GM23338 (cell line): ENCODE measurements at regions not wholly inside any gene's neighbourhood (a gene's known extent, or its start where the extent isn't known, plus 50 kb on each side); places are given as distances from the start of the nearest gene placed in this dataset.

Experiments
- ATAC-seq: fragments of 200-7000 bp; cut with Tn5 transposase; 3 replicates; pipeline ENCODE4 v1.9.1; 2020
- DNase-seq: peaks from one replicate; pipeline ENCODE4 v3.0.0-alpha.2; 2015; ENCODE audit warnings: low spot score
- H2AFZ ChIP-seq: fragments of 200-600 bp; sonication (generic); 2 replicates; pipeline ENCODE4 v1.8.0; 2016; ENCODE audit warnings: antibody characterized with exemption, mild to moderate bottlenecking, moderate library complexity
- H3F3A ChIP-seq: fragments of 200-600 bp; sonication (generic); replicated peaks from 2 replicates; pipeline ENCODE4 v1.8.0; 2017; ENCODE audit warnings: antibody characterized with exemption, mixed run types, low read depth
- H3K27ac ChIP-seq: fragments of 200-600 bp; sonication (generic); 2 replicates; pipeline ENCODE4 v1.6.1; 2016; ENCODE audit warnings: low read depth
- H3K27me3 ChIP-seq: fragments of 200-600 bp; sonication (generic); 2 replicates; pipeline ENCODE4 v1.8.0; 2016; ENCODE audit warnings: mild to moderate bottlenecking, mixed run types, moderate library complexity; ENCODE audit not compliant: insufficient read depth
- H3K36me3 ChIP-seq: fragments of 200-600 bp; sonication (generic); 2 replicates; pipeline ENCODE4 v1.8.0; 2016; ENCODE audit warnings: mild to moderate bottlenecking; ENCODE audit not compliant: insufficient read depth
- H3K4me1 ChIP-seq: fragments of 200-600 bp; sonication (generic); 2 replicates; pipeline ENCODE4 v1.8.0; 2016; ENCODE audit warnings: mild to moderate bottlenecking, moderate library complexity; ENCODE audit not compliant: insufficient read depth
- H3K4me2 ChIP-seq: fragments of 200-600 bp; sonication (generic); 2 replicates; pipeline ENCODE4 v1.7.1; 2017; ENCODE audit warnings: mixed run types
- H3K4me3 ChIP-seq: fragments of 200-600 bp; sonication (generic); 2 replicates; pipeline ENCODE4 v1.6.1; 2016; ENCODE audit warnings: mixed run types
- H3K79me2 ChIP-seq: fragments of 200-600 bp; sonication (generic); replicated peaks from 2 replicates; pipeline ENCODE4 v1.8.0; 2017; ENCODE audit warnings: mild to moderate bottlenecking; ENCODE audit not compliant: insufficient read depth
- H3K9me2 ChIP-seq: fragments of 200-600 bp; sonication (generic); 2 replicates; pipeline ENCODE4 v1.8.0; 2017; ENCODE audit not compliant: insufficient read depth
- H4K20me1 ChIP-seq: fragments of 200-600 bp; sonication (generic); replicated peaks from 2 replicates; pipeline ENCODE4 v1.8.0; 2017; ENCODE audit warnings: mild to moderate bottlenecking; ENCODE audit not compliant: insufficient read depth
- H3K27ac Mint-ChIP-seq: 2 replicates; pipeline ENCODE4 v1.8.0; 2020; ENCODE audit warnings: inconsistent platforms, mild to moderate bottlenecking, moderate library complexity, mixed read lengths
- H3K27me3 Mint-ChIP-seq: 3 replicates; pipeline ENCODE4 v1.8.0; 2022; ENCODE audit warnings: low read depth, mild to moderate bottlenecking, moderate library complexity, mixed read lengths, inconsistent platforms; ENCODE audit not compliant: insufficient read depth, poor library complexity
- H3K36me3 Mint-ChIP-seq: 3 replicates; pipeline ENCODE4 v1.8.0; 2021; ENCODE audit warnings: low read depth, mild to moderate bottlenecking, inconsistent platforms, moderate library complexity, mixed read lengths
- H3K4me1 Mint-ChIP-seq: 3 replicates; pipeline ENCODE4 v1.8.0; 2020; ENCODE audit warnings: mild to moderate bottlenecking, inconsistent platforms, mixed read lengths
- H3K4me3 Mint-ChIP-seq: 3 replicates; pipeline ENCODE4 v1.8.0; 2021; ENCODE audit warnings: moderate library complexity, mild to moderate bottlenecking, inconsistent platforms, mixed read lengths
- H3K9me3 Mint-ChIP-seq: 3 replicates; pipeline ENCODE4 v1.8.0; 2020; ENCODE audit warnings: moderate library complexity, mild to moderate bottlenecking, inconsistent platforms, mixed read lengths
- CREB1 ChIP-seq: fragments of 250-450 bp; sonication (Bioruptor Pico); IDR thresholded peaks from 2 replicates; pipeline ENCODE4 v1.5.0; 2020; ENCODE audit warnings: low read depth, mild to moderate bottlenecking, moderate library complexity
- ETS1 ChIP-seq: IDR thresholded peaks from 2 replicates; pipeline ENCODE4 v1.6.1; 2016; ENCODE audit warnings: antibody characterized with exemption
- EZH2 ChIP-seq: fragments of 200-600 bp; sonication (generic); IDR thresholded peaks from one replicate; pipeline ENCODE4 v1.8.0; 2017; ENCODE audit warnings: antibody characterized with exemption, mild to moderate bottlenecking, low read depth; ENCODE audit not compliant: unreplicated experiment
- EZH2phosphoT487 ChIP-seq: fragments of 200-600 bp; sonication (generic); IDR thresholded peaks from one replicate; pipeline ENCODE4 v1.8.1; 2018; ENCODE audit warnings: antibody characterized with exemption; ENCODE audit not compliant: unreplicated experiment
- JUNB ChIP-seq: IDR thresholded peaks from one replicate; pipeline ENCODE4 v1.6.1; 2016; ENCODE audit warnings: antibody characterized with exemption; ENCODE audit not compliant: unreplicated experiment
- NANOG ChIP-seq: IDR thresholded peaks from 2 replicates; pipeline ENCODE4 v1.6.1; 2016; ENCODE audit warnings: antibody characterized with exemption, borderline replicate concordance
- POLR2AphosphoS5 ChIP-seq: IDR thresholded peaks from 2 replicates; pipeline ENCODE4 v1.6.1; 2016; ENCODE audit warnings: antibody characterized with exemption, low read depth
- REST ChIP-seq: IDR thresholded peaks from one replicate; pipeline ENCODE4 v1.6.1; 2018; ENCODE audit warnings: antibody characterized with exemption; ENCODE audit not compliant: unreplicated experiment
- STAT1 ChIP-seq: IDR thresholded peaks from one replicate; pipeline ENCODE4 v1.6.1; 2016; ENCODE audit warnings: antibody characterized with exemption; ENCODE audit not compliant: unreplicated experiment
- ZNF114 ChIP-seq: fragments of 250-450 bp; sonication (Bioruptor Pico); IDR thresholded peaks from 2 replicates; pipeline ENCODE4 v1.5.0; 2020; ENCODE audit warnings: mild to moderate bottlenecking, moderate library complexity
- ZNF331 ChIP-seq: fragments of 250-450 bp; sonication (Bioruptor Pico); IDR thresholded peaks from 2 replicates; pipeline ENCODE4 v1.5.0; 2020; ENCODE audit warnings: low read depth, mild to moderate bottlenecking, moderate library complexity
- TF ChIP-seq, protein P1 (sequence below): fragments of 250-450 bp; sonication (Bioruptor Pico); IDR thresholded peaks from 2 replicates; pipeline ENCODE4 v1.5.0; 2020; ENCODE audit warnings: mild to moderate bottlenecking, moderate library complexity
- TF ChIP-seq, protein P2 (sequence below), 2 experiments: fragments of 200-600 bp in 1 of 2; sonication (generic) in 1 of 2; conservative IDR thresholded peaks; 2 replicates each; pipeline versions ENCODE4 v1.5.1 to v1.6.1; 2016 to 2017; ENCODE audit warnings: antibody characterized with exemption in 2 of 2, low read depth in 2 of 2, mild to moderate bottlenecking in 2 of 2, moderate library complexity in 1 of 2

DNA sequence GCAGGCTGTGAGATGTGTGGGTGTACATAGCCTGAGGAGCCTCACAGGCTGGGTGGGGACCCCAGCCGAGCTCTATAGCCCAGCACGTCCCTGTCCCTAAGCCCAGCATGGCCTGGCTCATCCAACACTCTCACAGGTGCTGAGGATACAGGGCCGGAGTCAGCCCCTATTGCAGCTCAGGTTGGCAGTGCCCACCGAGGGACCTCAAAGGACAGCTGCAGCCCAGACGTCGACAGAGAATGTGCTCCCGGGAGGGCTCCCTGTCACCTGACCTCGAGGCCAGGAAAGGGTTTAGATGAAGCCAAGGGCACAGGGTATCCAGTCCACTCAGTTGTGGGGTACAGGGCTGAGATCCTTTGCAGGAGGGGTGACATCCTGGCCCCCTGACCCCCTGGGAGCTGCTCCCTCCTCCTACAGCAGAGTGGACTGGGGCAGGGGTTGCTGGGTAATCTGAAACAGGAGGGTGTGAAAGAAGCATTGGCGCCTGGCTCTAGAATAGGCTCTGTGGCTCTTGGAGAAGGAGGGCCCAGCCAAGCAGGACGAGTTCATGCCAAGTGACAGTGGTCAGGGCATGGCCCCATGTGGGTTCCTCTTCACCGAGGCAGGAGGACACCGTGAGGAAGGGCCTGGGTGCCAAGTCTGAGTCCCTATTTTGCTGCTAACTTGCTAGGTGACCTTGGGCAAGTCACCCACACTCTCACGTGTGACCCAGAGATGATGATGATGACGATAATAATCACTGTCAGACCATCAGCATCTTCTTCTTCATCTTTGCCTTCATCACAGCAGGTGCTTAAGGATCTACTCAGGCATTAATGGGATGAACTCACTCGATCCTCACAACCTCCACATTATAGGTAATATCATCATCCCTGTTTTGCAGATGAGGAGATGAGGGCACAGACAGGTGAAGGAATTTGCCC is 68.0 kb downstream of the RMI2 start:
- Histone ChIP-seq H3K4me3 (no peak overlapping the region), H3K36me3 (no peaks in the 10 kb centered on the region), H3K27ac (no peak overlapping the region), H3K9me2 (no peaks in the 10 kb centered on the region), H4K20me1 (no peaks in the 10 kb centered on the region), H3K79me2 (no peaks in the 10 kb centered on the region), H3K27me3 (no peaks in the 10 kb centered on the region), H3K4me2 (no peak overlapping the region), H3F3A (no peaks in the 10 kb centered on the region), H3K4me1 (no peaks in the 10 kb centered on the region), H2AFZ (no peak overlapping the region)
- DNase-seq, result no peak
- no peak for ATAC-seq
- Mint-ChIP-seq H3K27me3 (no peaks in the 10 kb centered on the region), H3K9me3 (no peaks in the 10 kb centered on the region; the same call in 2 of the 3 replicates), H3K36me3 (no peaks in the 10 kb centered on the region), H3K27ac (no peak overlapping the region), H3K4me3 (no peak overlapping the region), H3K4me1 (peaks cover 9% of the 10 kb centered on the region)
- TF ChIP-seq, protein P1, sequence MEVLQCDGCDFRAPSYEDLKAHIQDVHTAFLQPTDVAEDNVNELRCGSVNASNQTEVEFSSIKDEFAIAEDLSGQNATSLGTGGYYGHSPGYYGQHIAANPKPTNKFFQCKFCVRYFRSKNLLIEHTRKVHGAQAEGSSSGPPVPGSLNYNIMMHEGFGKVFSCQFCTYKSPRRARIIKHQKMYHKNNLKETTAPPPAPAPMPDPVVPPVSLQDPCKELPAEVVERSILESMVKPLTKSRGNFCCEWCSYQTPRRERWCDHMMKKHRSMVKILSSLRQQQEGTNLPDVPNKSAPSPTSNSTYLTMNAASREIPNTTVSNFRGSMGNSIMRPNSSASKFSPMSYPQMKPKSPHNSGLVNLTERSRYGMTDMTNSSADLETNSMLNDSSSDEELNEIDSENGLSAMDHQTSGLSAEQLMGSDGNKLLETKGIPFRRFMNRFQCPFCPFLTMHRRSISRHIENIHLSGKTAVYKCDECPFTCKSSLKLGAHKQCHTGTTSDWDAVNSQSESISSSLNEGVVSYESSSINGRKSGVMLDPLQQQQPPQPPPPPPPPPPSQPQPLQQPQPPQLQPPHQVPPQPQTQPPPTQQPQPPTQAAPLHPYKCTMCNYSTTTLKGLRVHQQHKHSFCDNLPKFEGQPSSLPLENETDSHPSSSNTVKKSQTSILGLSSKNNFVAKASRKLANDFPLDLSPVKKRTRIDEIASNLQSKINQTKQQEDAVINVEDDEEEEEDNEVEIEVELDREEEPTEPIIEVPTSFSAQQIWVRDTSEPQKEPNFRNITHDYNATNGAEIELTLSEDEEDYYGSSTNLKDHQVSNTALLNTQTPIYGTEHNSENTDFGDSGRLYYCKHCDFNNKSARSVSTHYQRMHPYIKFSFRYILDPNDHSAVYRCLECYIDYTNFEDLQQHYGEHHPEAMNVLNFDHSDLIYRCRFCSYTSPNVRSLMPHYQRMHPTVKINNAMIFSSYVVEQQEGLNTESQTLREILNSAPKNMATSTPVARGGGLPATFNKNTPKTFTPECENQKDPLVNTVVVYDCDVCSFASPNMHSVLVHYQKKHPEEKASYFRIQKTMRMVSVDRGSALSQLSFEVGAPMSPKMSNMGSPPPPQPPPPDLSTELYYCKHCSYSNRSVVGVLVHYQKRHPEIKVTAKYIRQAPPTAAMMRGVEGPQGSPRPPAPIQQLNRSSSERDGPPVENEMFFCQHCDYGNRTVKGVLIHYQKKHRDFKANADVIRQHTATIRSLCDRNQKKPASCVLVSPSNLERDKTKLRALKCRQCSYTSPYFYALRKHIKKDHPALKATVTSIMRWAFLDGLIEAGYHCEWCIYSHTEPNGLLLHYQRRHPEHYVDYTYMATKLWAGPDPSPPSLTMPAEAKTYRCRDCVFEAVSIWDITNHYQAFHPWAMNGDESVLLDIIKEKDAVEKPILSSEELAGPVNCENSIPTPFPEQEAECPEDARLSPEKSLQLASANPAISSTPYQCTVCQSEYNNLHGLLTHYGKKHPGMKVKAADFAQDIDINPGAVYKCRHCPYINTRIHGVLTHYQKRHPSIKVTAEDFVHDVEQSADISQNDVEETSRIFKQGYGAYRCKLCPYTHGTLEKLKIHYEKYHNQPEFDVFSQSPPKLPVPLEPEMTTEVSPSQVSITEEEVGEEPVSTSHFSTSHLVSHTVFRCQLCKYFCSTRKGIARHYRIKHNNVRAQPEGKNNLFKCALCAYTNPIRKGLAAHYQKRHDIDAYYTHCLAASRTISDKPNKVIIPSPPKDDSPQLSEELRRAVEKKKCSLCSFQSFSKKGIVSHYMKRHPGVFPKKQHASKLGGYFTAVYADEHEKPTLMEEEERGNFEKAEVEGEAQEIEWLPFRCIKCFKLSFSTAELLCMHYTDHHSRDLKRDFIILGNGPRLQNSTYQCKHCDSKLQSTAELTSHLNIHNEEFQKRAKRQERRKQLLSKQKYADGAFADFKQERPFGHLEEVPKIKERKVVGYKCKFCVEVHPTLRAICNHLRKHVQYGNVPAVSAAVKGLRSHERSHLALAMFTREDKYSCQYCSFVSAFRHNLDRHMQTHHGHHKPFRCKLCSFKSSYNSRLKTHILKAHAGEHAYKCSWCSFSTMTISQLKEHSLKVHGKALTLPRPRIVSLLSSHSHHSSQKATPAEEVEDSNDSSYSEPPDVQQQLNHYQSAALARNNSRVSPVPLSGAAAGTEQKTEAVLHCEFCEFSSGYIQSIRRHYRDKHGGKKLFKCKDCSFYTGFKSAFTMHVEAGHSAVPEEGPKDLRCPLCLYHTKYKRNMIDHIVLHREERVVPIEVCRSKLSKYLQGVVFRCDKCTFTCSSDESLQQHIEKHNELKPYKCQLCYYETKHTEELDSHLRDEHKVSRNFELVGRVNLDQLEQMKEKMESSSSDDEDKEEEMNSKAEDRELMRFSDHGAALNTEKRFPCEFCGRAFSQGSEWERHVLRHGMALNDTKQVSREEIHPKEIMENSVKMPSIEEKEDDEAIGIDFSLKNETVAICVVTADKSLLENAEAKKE (CRISPR knock-in tag), result no peak
- TF ChIP-seq ETS1 (no peak), POLR2AphosphoS5 (no peak), STAT1 (no peak), EZH2phosphoT487 (no peak), ZNF331 (CRISPR knock-in tag) (no peak), REST (no peak), CREB1 (CRISPR knock-in tag) (no peak), JUNB (no peak), ZNF114 (no peak), NANOG (no peak), EZH2 (no peak)
- TF ChIP-seq, protein P2, sequence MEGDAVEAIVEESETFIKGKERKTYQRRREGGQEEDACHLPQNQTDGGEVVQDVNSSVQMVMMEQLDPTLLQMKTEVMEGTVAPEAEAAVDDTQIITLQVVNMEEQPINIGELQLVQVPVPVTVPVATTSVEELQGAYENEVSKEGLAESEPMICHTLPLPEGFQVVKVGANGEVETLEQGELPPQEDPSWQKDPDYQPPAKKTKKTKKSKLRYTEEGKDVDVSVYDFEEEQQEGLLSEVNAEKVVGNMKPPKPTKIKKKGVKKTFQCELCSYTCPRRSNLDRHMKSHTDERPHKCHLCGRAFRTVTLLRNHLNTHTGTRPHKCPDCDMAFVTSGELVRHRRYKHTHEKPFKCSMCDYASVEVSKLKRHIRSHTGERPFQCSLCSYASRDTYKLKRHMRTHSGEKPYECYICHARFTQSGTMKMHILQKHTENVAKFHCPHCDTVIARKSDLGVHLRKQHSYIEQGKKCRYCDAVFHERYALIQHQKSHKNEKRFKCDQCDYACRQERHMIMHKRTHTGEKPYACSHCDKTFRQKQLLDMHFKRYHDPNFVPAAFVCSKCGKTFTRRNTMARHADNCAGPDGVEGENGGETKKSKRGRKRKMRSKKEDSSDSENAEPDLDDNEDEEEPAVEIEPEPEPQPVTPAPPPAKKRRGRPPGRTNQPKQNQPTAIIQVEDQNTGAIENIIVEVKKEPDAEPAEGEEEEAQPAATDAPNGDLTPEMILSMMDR (conservative IDR thresholded peaks at IDR 0.05; ENCODE audit: low read depth in 2 of 2), result no peak
